Progenitor cell of endocrine pancreas (in vitro differentiated cells): ENCODE measurements at regions not wholly inside any gene's neighbourhood (a gene's known extent, or its start where the extent isn't known, plus 50 kb on each side); places are given as distances from the start of the nearest gene placed in this dataset.

Experiments
- DNase-seq: peaks from one replicate; pipeline ENCODE4 v3.0.0; 2021; ENCODE audit warnings: low spot score; ENCODE audit not compliant: unreplicated experiment
- H3K27ac Mint-ChIP-seq: 2 replicates; pipeline ENCODE4 v1.8.0; 2021; ENCODE audit warnings: mild to moderate bottlenecking, moderate library complexity, mixed read lengths
- H3K27me3 Mint-ChIP-seq: 2 replicates; pipeline ENCODE4 v1.8.0; 2021; ENCODE audit warnings: mixed read lengths
- H3K36me3 Mint-ChIP-seq: 2 replicates; pipeline ENCODE4 v1.8.0; 2022; ENCODE audit warnings: mixed read lengths; ENCODE audit not compliant: insufficient read depth
- H3K4me1 Mint-ChIP-seq: 2 replicates; pipeline ENCODE4 v1.8.0; 2021; ENCODE audit warnings: low read depth, mixed read lengths
- H3K4me3 Mint-ChIP-seq: 2 replicates; pipeline ENCODE4 v1.8.0; 2021; ENCODE audit warnings: low read depth, mild to moderate bottlenecking, moderate library complexity, mixed read lengths
- H3K9me3 Mint-ChIP-seq: 2 replicates; pipeline ENCODE4 v1.8.0; 2021; ENCODE audit warnings: low read depth, mixed read lengths
- CTCF ChIP-seq: fragments of 200-600 bp; sonication (generic); IDR thresholded peaks from one replicate; pipeline ENCODE4 v1.5.0; 2021; ENCODE audit warnings: antibody characterized with exemption, mild to moderate bottlenecking; ENCODE audit not compliant: unreplicated experiment

GRCh38 chr1:170871868-170872267 lies 63.5 kb upstream of the MROH9 start:
- no peaks in the 10 kb centered on the region for H3K9me3 Mint-ChIP-seq
- H3K36me3 Mint-ChIP-seq: no peaks in the 10 kb centered on the region
- no peak overlapping the region for H3K27ac Mint-ChIP-seq
- peaks cover 3% of the 10 kb centered on the region for H3K4me1 Mint-ChIP-seq
- no peak overlapping the region for H3K4me3 Mint-ChIP-seq
- DNase-seq: no peak
- no peak for TF ChIP-seq CTCF
- no peaks in the 10 kb centered on the region for H3K27me3 Mint-ChIP-seq

- no peaks in the 10 kb centered on the region for H3K27me3 Mint-ChIP-seq
- TF ChIP-seq CTCF: no peak
- no peak overlapping the region for H3K4me3 Mint-ChIP-seq
- H3K27ac Mint-ChIP-seq: no peak overlapping the region
- no peaks in the 10 kb centered on the region for H3K9me3 Mint-ChIP-seq
- DNase-seq: no peak
- peaks cover 3% of the 10 kb centered on the region for H3K4me1 Mint-ChIP-seq
- no peaks in the 10 kb centered on the region for H3K36me3 Mint-ChIP-seq
Measured at GRCh38 chr1:170872663-170873062, 62.7 kb upstream of the MROH9 start.

GRCh38 chr1:170874671-170875070 lies 60.7 kb upstream of the MROH9 start:
- no peak for TF ChIP-seq CTCF
- no peaks in the 10 kb centered on the region for H3K36me3 Mint-ChIP-seq
- H3K27me3 Mint-ChIP-seq: no peaks in the 10 kb centered on the region
- no peak for DNase-seq
- no peak overlapping the region for H3K4me3 Mint-ChIP-seq
- no peak overlapping the region for H3K27ac Mint-ChIP-seq
- H3K4me1 Mint-ChIP-seq: peaks cover 3% of the 10 kb centered on the region
- H3K9me3 Mint-ChIP-seq: no peaks in the 10 kb centered on the region

GRCh38 chr1:170881268-170882265 lies 53.8 kb upstream of the MROH9 start:
- H3K4me1 Mint-ChIP-seq: peaks cover 4% of the 10 kb centered on the region
- no peak overlapping the region for H3K4me3 Mint-ChIP-seq
- TF ChIP-seq CTCF: peak; percentile 43
- H3K9me3 Mint-ChIP-seq: no peaks in the 10 kb centered on the region
- no peak for DNase-seq
- H3K27ac Mint-ChIP-seq: no peak overlapping the region
- H3K27me3 Mint-ChIP-seq: no peaks in the 10 kb centered on the region
- no peaks in the 10 kb centered on the region for H3K36me3 Mint-ChIP-seq
